Liver (tissue), 8 donors: ENCODE measurements at regions not wholly inside any gene's neighbourhood (a gene's known extent, or its start where the extent isn't known, plus 50 kb on each side); places are given as distances from the start of the nearest gene placed in this dataset.

Source experiments
- DNase-seq: peaks from one replicate; pipeline ENCODE4 v3.0.0-alpha.2; 2017; ENCODE audit warnings: low spot score
- H3K27ac ChIP-seq, 2 donors: one replicate each; pipeline ENCODE4 v1.7.0; 2013; ENCODE audit warnings: inconsistent platforms in 2 of 2, low read length in 2 of 2, control low read depth in 1 of 2, low read depth in 1 of 2, mild to moderate bottlenecking in 1 of 2
- H3K27me3 ChIP-seq, 4 donors: one replicate each; pipeline versions ENCODE4 v1.6.1 to v1.7.0; 2013; ENCODE audit warnings: low read length in 3 of 4, inconsistent platforms in 1 of 4, mild to moderate bottlenecking in 1 of 4, moderate library complexity in 1 of 4; ENCODE audit not compliant: control insufficient read depth in 4 of 4, insufficient read depth in 4 of 4
- H3K36me3 ChIP-seq, 4 donors: one replicate each; pipeline versions ENCODE4 v1.6.1 to v1.7.0; 2013; ENCODE audit warnings: low read length in 3 of 4, mild to moderate bottlenecking in 3 of 4, low read depth in 1 of 4, moderate library complexity in 1 of 4; ENCODE audit not compliant: control insufficient read depth in 4 of 4, insufficient read depth in 3 of 4
- H3K4me1 ChIP-seq, 4 donors: one replicate each; pipeline versions ENCODE4 v1.6.1 to v1.7.0; 2013; ENCODE audit warnings: low read length in 3 of 4, mild to moderate bottlenecking in 3 of 4, moderate library complexity in 1 of 4; ENCODE audit not compliant: control insufficient read depth in 4 of 4, insufficient read depth in 4 of 4
- H3K4me3 ChIP-seq, 3 donors: one replicate each; pipeline versions ENCODE4 v1.6.1 to v1.7.0; 2013; ENCODE audit warnings: low read length in 3 of 3, control low read depth in 1 of 3, low read depth in 1 of 3, mild to moderate bottlenecking in 1 of 3
- H3K9ac ChIP-seq, 2 donors: one replicate each; pipeline ENCODE4 v1.7.0; 2013; ENCODE audit warnings: low read length in 2 of 2, mild to moderate bottlenecking in 2 of 2, moderate library complexity in 2 of 2, control low read depth in 1 of 2, low read depth in 1 of 2
- H3K9me3 ChIP-seq, 4 donors: one replicate each; pipeline versions ENCODE4 v1.6.1 to v1.7.0; 2013; ENCODE audit warnings: low read length in 3 of 4; ENCODE audit not compliant: control insufficient read depth in 4 of 4
- CTCF ChIP-seq: fragments of 150-350 bp; IDR thresholded peaks from 2 replicates; pipeline ENCODE4 v1.5.1; 2017; ENCODE audit warnings: improper control_type of control experiment, low read depth, low read length; ENCODE audit not compliant: missing input control
- EGR1 ChIP-seq, 2 donors: IDR thresholded peaks; 2 replicates each; pipeline ENCODE4 v1.6.1; 2016 to 2018; ENCODE audit warnings: antibody characterized with exemption in 2 of 2, low read depth in 2 of 2
- FOXA1 ChIP-seq: IDR thresholded peaks from 2 replicates; pipeline ENCODE4 v1.6.1; 2016; ENCODE audit warnings: antibody characterized with exemption
- FOXA2 ChIP-seq: IDR thresholded peaks from 2 replicates; pipeline ENCODE4 v1.6.1; 2016; ENCODE audit warnings: antibody characterized with exemption
- GABPA ChIP-seq, 2 donors: IDR thresholded peaks in 1 of 2; conservative IDR thresholded peaks in 1 of 2; 2 replicates each; pipeline ENCODE4 v1.6.1; 2016; ENCODE audit warnings: antibody characterized with exemption in 2 of 2, mild to moderate bottlenecking in 1 of 2, moderate library complexity in 1 of 2
- HNF4A ChIP-seq, 2 donors: conservative IDR thresholded peaks; 2 replicates each; pipeline ENCODE4 v1.6.1; 2016; ENCODE audit warnings: antibody characterized with exemption in 2 of 2, mild to moderate bottlenecking in 2 of 2
- HNF4G ChIP-seq: IDR thresholded peaks from 2 replicates; pipeline ENCODE4 v1.6.1; 2016; ENCODE audit warnings: antibody characterized with exemption
- JUND ChIP-seq, 2 donors: IDR thresholded peaks; 2 replicates each; pipeline ENCODE4 v1.6.1; 2016; ENCODE audit warnings: antibody characterized with exemption in 2 of 2
- MAX ChIP-seq: IDR thresholded peaks from 2 replicates; pipeline ENCODE4 v1.6.1; 2016; ENCODE audit warnings: antibody characterized with exemption
- NR2F2 ChIP-seq: IDR thresholded peaks from 2 replicates; pipeline ENCODE4 v1.6.1; 2016; ENCODE audit warnings: antibody characterized with exemption
- RAD21 ChIP-seq, 2 donors: IDR thresholded peaks; 2 replicates each; pipeline ENCODE4 v1.6.1; 2016; ENCODE audit warnings: antibody characterized with exemption in 2 of 2, mild to moderate bottlenecking in 2 of 2
- REST ChIP-seq: IDR thresholded peaks from 2 replicates; pipeline ENCODE4 v1.6.1; 2016; ENCODE audit warnings: antibody characterized with exemption, mild to moderate bottlenecking
- RXRA ChIP-seq, 2 donors: IDR thresholded peaks; 2 replicates each; pipeline ENCODE4 v1.6.1; 2017 to 2018; ENCODE audit warnings: antibody characterized with exemption in 2 of 2, mild to moderate bottlenecking in 1 of 2
- SP1 ChIP-seq: IDR thresholded peaks from 2 replicates; pipeline ENCODE4 v1.6.1; 2018; ENCODE audit warnings: antibody characterized with exemption, mild to moderate bottlenecking
- TAF1 ChIP-seq: conservative IDR thresholded peaks from 2 replicates; pipeline ENCODE4 v1.6.1; 2016; ENCODE audit warnings: antibody characterized with exemption, mild to moderate bottlenecking
- YY1 ChIP-seq: IDR thresholded peaks from 2 replicates; pipeline ENCODE4 v1.6.1; 2016; ENCODE audit warnings: antibody characterized with exemption, mild to moderate bottlenecking
- WGBS: extraction: QIAGEN DNeasy Blood & Tissue Kit; methylation state at CpG from one replicate; pipeline ENCODE4 v1.1.7; 2013; 5-methylcytosine and 5-hydroxymethylcytosine counted together
- TF ChIP-seq, protein P1 (sequence below): IDR thresholded peaks from 2 replicates; pipeline ENCODE4 v1.6.1; 2016; ENCODE audit warnings: antibody characterized with exemption
- donor health status: healthy.
- donor health status: healthy.
- donor health status: healthy.
- donor health status: healthy.
- donor health status: healthy.

DNA sequence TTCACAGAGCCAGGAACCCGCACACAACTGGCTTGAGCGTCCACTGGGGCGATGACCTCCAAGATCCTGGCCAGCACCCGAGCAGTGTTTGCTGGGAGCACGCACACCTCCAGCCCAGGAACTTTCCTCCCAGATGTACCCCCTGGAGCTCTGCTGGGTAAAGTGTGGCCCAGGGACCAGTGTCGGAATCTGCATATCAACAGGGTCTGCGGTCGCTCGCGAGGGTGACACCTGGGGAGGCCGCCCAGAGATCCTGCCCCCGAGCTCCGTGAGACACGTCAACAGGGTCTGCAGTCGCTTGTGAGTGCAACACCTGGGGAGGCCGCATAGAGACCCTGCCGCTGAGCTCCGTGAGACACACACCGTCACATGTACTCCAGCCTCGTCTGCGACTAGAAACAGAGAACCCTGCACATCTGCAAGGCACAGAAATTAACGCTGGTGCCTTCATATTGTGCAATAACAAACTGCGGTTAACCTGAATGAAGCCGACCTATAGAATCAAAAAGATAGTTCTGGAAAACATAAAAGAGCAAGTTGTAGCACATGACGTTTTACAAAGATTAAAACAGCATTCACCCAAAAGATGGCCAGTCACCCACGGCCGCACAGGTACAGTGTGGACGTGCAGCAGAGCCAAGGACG, 172.4 kb downstream of the BRD1 start:
- Histone ChIP-seq H3K9me3 (no peaks in the 10 kb centered on the region), H3K27ac (peak overlapping the region in 1 of 2 donors; percentile 18), H3K4me3 (no peak overlapping the region), H3K9ac (no peak overlapping the region), H3K36me3 (no peaks in the 10 kb centered on the region), H3K27me3 (no peaks in the 10 kb centered on the region), H3K4me1 (no peaks in the 10 kb centered on the region)
- no peak for DNase-seq
- WGBS = 50% methylated on average over 29 of the region's 29 CpGs
- no peak for TF ChIP-seq SP1
- no peak for TF ChIP-seq NR2F2
- TF ChIP-seq YY1 = no peak
- TF ChIP-seq RXRA (IDR thresholded peaks at IDR 0.05) = no peak
- TF ChIP-seq GABPA (IDR thresholded peaks at IDR 0.05 in 1 of 2, conservative IDR thresholded peaks at IDR 0.05 in 1 of 2) = no peak
- TF ChIP-seq TAF1 = no peak
- TF ChIP-seq, protein P1, sequence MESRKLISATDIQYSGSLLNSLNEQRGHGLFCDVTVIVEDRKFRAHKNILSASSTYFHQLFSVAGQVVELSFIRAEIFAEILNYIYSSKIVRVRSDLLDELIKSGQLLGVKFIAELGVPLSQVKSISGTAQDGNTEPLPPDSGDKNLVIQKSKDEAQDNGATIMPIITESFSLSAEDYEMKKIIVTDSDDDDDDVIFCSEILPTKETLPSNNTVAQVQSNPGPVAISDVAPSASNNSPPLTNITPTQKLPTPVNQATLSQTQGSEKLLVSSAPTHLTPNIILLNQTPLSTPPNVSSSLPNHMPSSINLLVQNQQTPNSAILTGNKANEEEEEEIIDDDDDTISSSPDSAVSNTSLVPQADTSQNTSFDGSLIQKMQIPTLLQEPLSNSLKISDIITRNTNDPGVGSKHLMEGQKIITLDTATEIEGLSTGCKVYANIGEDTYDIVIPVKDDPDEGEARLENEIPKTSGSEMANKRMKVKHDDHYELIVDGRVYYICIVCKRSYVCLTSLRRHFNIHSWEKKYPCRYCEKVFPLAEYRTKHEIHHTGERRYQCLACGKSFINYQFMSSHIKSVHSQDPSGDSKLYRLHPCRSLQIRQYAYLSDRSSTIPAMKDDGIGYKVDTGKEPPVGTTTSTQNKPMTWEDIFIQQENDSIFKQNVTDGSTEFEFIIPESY = no peak
- no peak for TF ChIP-seq CTCF
- no peak for TF ChIP-seq HNF4G
- TF ChIP-seq RAD21 (IDR thresholded peaks at IDR 0.05) = no peak
- no peak for TF ChIP-seq JUND (IDR thresholded peaks at IDR 0.05)
- no peak for TF ChIP-seq HNF4A (conservative IDR thresholded peaks at IDR 0.05)
- TF ChIP-seq MAX = no peak

GRCh38 chr22:49650336-49651241, 177.1 kb downstream of the BRD1 start:
- WGBS = 75% methylated on average over 32 of the region's 32 CpGs
- H3K36me3 ChIP-seq = no peaks in the 10 kb centered on the region
- H3K27ac ChIP-seq = no peak overlapping the region
- no peak overlapping the region for H3K4me3 ChIP-seq
- DNase-seq = no peak
- no peaks in the 10 kb centered on the region for H3K27me3 ChIP-seq
- H3K4me1 ChIP-seq = no peaks in the 10 kb centered on the region
- TF ChIP-seq RAD21 (IDR thresholded peaks at IDR 0.05) (no peak), EGR1 (IDR thresholded peaks at IDR 0.05; ENCODE audit: low read depth in 2 of 2) (no peak), RXRA (IDR thresholded peaks at IDR 0.05) (no peak), JUND (IDR thresholded peaks at IDR 0.05) (no peak), TAF1 (no peak), REST (no peak), SP1 (no peak), GABPA (IDR thresholded peaks at IDR 0.05 in 1 of 2, conservative IDR thresholded peaks at IDR 0.05 in 1 of 2) (no peak), FOXA2 (no peak), CTCF (no peak), FOXA1 (no peak)
- TF ChIP-seq, protein P1 = no peak
- H3K9me3 ChIP-seq = no peaks in the 10 kb centered on the region
- no peak overlapping the region for H3K9ac ChIP-seq
